Endodermal cell (in vitro differentiated cells): ENCODE measurements at regions not wholly inside any gene's neighbourhood (a gene's known extent, or its start where the extent isn't known, plus 50 kb on each side); places are given as distances from the start of the nearest gene placed in this dataset.

Experiments
- DNase-seq: peaks from one replicate; pipeline ENCODE4 v3.0.0-alpha.2; 2017
- H3K27ac ChIP-seq: 2 replicates; pipeline ENCODE4 v1.5.1; 2013; ENCODE audit warnings: mild to moderate bottlenecking, low read depth, low read length, moderate library complexity
- H3K27me3 ChIP-seq: 2 replicates; pipeline ENCODE4 v1.6.1; 2013; ENCODE audit warnings: mild to moderate bottlenecking, low read length, moderate library complexity; ENCODE audit not compliant: insufficient read depth, control insufficient read depth, poor library complexity, severe bottlenecking
- H3K36me3 ChIP-seq: 2 replicates; pipeline ENCODE4 v1.7.0; 2013; ENCODE audit warnings: mild to moderate bottlenecking, low read length, moderate library complexity; ENCODE audit not compliant: control insufficient read depth, insufficient read depth
- H3K4me1 ChIP-seq: one replicate; pipeline ENCODE4 v1.7.0; 2013; ENCODE audit warnings: low read length; ENCODE audit not compliant: control insufficient read depth, insufficient read depth
- H3K4me3 ChIP-seq: 2 replicates; pipeline ENCODE4 v1.5.1; 2013; ENCODE audit warnings: mild to moderate bottlenecking, low read length, moderate library complexity
- H3K9ac ChIP-seq: 2 replicates; pipeline ENCODE4 v1.6.1; 2013; ENCODE audit warnings: mild to moderate bottlenecking, low read length, moderate library complexity; ENCODE audit not compliant: poor library complexity, severe bottlenecking; ENCODE audit errors: extremely low read depth
- H3K9me3 ChIP-seq: 2 replicates; pipeline ENCODE4 v1.6.1; 2013; ENCODE audit warnings: mild to moderate bottlenecking, low read length, moderate library complexity; ENCODE audit not compliant: control insufficient read depth
- H3K27ac Mint-ChIP-seq: 2 replicates; pipeline ENCODE4 v1.8.0; 2020; ENCODE audit warnings: mixed read lengths
- H3K27me3 Mint-ChIP-seq: 2 replicates; pipeline ENCODE4 v1.8.0; 2021; ENCODE audit warnings: mild to moderate bottlenecking, mixed read lengths; ENCODE audit not compliant: insufficient read depth
- H3K36me3 Mint-ChIP-seq: 2 replicates; pipeline ENCODE4 v1.8.0; 2020; ENCODE audit warnings: low read depth, mixed read lengths
- H3K4me1 Mint-ChIP-seq: 2 replicates; pipeline ENCODE4 v1.8.0; 2020; ENCODE audit warnings: mixed read lengths
- H3K4me3 Mint-ChIP-seq: 2 replicates; pipeline ENCODE4 v1.8.0; 2020; ENCODE audit warnings: mild to moderate bottlenecking, moderate library complexity, mixed read lengths
- H3K9me3 Mint-ChIP-seq: 2 replicates; pipeline ENCODE4 v1.8.0; 2020; ENCODE audit warnings: mild to moderate bottlenecking, mixed read lengths
- CTCF ChIP-seq: fragments of 200-600 bp; sonication (generic); conservative IDR thresholded peaks from 2 replicates; pipeline ENCODE4 v1.5.0; 2021; ENCODE audit warnings: antibody characterized with exemption, mild to moderate bottlenecking
- WGBS, 2 experiments: methylation state at CpG; one replicate each; pipeline versions ENCODE4 v1.1.5 to v1.1.7; 2013; ENCODE audit warnings: missing lambda C conversion rate in 2 of 2, mixed read lengths in 1 of 2; ENCODE audit not compliant: insufficient coverage in 1 of 2, insufficient read length in 1 of 2; 5-methylcytosine and 5-hydroxymethylcytosine counted together

DNA sequence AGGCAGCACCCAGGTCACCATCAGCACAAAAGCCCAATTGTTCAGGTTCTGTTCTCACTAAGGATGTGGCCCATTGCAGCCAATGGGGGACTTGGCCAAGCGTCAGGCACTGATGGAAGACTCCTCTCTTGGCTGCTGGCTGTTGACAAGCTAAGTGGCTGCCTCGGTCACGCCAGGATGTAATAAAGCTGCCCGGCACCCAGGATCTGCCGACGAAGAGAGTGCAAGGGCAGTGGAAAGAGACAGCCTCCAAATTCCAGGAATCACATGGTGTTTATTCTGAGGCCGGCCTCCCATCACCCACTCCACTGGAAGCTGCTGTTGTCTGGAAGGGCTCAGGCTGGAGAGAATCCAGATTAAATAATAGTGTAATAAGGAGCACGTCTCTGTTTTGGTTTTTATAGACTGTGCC is 451.8 kb upstream of the TBX3 start:
- no peaks in the 10 kb centered on the region for H3K4me1 ChIP-seq
- no peaks in the 10 kb centered on the region for H3K36me3 ChIP-seq
- no peak overlapping the region for H3K27ac ChIP-seq
- peaks cover 7% of the 10 kb centered on the region for H3K4me1 Mint-ChIP-seq
- no peak overlapping the region for H3K27ac Mint-ChIP-seq
- H3K9ac ChIP-seq = no peak overlapping the region
- no peak overlapping the region for H3K4me3 Mint-ChIP-seq
- H3K9me3 ChIP-seq = no peaks in the 10 kb centered on the region
- H3K9me3 Mint-ChIP-seq = peaks cover 8% of the 10 kb centered on the region
- DNase-seq = no peak
- TF ChIP-seq CTCF = no peak
- no peak overlapping the region for H3K4me3 ChIP-seq
- no peaks in the 10 kb centered on the region for H3K36me3 Mint-ChIP-seq
- peaks cover 6% of the 10 kb centered on the region for H3K27me3 ChIP-seq
- 93 to 98% methylated on average over 5 to 8 of the region's 8 CpGs for WGBS, 2 experiments
- peaks cover 5% of the 10 kb centered on the region for H3K27me3 Mint-ChIP-seq

- peaks cover 3% of the 10 kb centered on the region for H3K4me1 ChIP-seq
- H3K27me3 ChIP-seq = peaks cover 6% of the 10 kb centered on the region
- no peak overlapping the region for H3K27ac ChIP-seq
- no peak overlapping the region for H3K4me3 Mint-ChIP-seq
- DNase-seq = no peak
- H3K9me3 Mint-ChIP-seq = peaks cover 8% of the 10 kb centered on the region
- H3K36me3 Mint-ChIP-seq = no peaks in the 10 kb centered on the region
- H3K4me3 ChIP-seq = no peak overlapping the region
- H3K9me3 ChIP-seq = no peaks in the 10 kb centered on the region
- H3K27ac Mint-ChIP-seq = no peak overlapping the region
- no peak overlapping the region for H3K9ac ChIP-seq
- TF ChIP-seq CTCF = no peak
- whole genome bisulfite sequencing, 2 experiments = 91% methylated on average over 1 of the region's 1 CpG; no CpG with 5 or more reads in 1 of the 2 experiments
- H3K4me1 Mint-ChIP-seq = peaks cover 14% of the 10 kb centered on the region
- H3K27me3 Mint-ChIP-seq = peaks cover 5% of the 10 kb centered on the region
- H3K36me3 ChIP-seq = no peaks in the 10 kb centered on the region
These were observed 450.3 kb upstream of the TBX3 start for GRCh38 chr12:115134298-115134697.

- 92 to 93% methylated on average over 2 to 3 of the region's 3 CpGs for WGBS, 2 experiments
These were observed 448.9 kb upstream of the TBX3 start for GRCh38 chr12:115132905-115133304.

More at GRCh38 chr12:115132905-115133304, 448.9 kb upstream of the TBX3 start:
- Mint-ChIP-seq H3K9me3 (peaks cover 3% of the 10 kb centered on the region), H3K36me3 (no peaks in the 10 kb centered on the region), H3K27me3 (peaks cover 5% of the 10 kb centered on the region), H3K4me1 (peaks cover 14% of the 10 kb centered on the region), H3K4me3 (no peak overlapping the region), H3K27ac (no peak overlapping the region)
- Histone ChIP-seq H3K9me3 (no peaks in the 10 kb centered on the region), H3K9ac (no peak overlapping the region), H3K4me1 (peaks cover 3% of the 10 kb centered on the region), H3K4me3 (no peak overlapping the region), H3K27me3 (peaks cover 6% of the 10 kb centered on the region), H3K36me3 (no peaks in the 10 kb centered on the region), H3K27ac (no peak overlapping the region)
- TF ChIP-seq CTCF = no peak
- no peak for DNase-seq
